ENCODE measurements at regions not wholly inside any gene's neighbourhood (a gene's known extent, or its start where the extent isn't known, plus 50 kb on each side); places are given as distances from the start of the nearest gene placed in this dataset.

GRCh38 chr22:44437216-44438055 lies 60.6 kb downstream of the RTL6 start:
- TF ChIP-seq CTCF (IDR thresholded peaks at IDR 0.05; ENCODE audit: low read depth, low read length) = no peak
- H3K4me3 ChIP-seq (ENCODE audit: low read depth, low read length) = no peak overlapping the region

GRCh38 chr22:44436736-44437135 lies 61.3 kb downstream of the RTL6 start:
- no peak overlapping the region for H3K4me3 ChIP-seq (ENCODE audit: low read depth, low read length)
- TF ChIP-seq CTCF (IDR thresholded peaks at IDR 0.05; ENCODE audit: low read depth, low read length) = no peak

GRCh38 chr22:44431256-44431655 lies 66.8 kb downstream of the RTL6 start:
- no peak overlapping the region for H3K4me3 ChIP-seq (ENCODE audit: low read depth, low read length)

GRCh38 chr22:44430716-44431115 lies 67.3 kb downstream of the RTL6 start:
- no peak for TF ChIP-seq CTCF (IDR thresholded peaks at IDR 0.05; ENCODE audit: low read depth, low read length)

More at GRCh38 chr22:44431256-44431655, 66.8 kb downstream of the RTL6 start:
- TF ChIP-seq CTCF (IDR thresholded peaks at IDR 0.05; ENCODE audit: low read depth, low read length) = no peak

GRCh38 chr22:44429941-44430587 lies 68.0 kb downstream of the RTL6 start:
- no peak for TF ChIP-seq CTCF (IDR thresholded peaks at IDR 0.05; ENCODE audit: low read depth, low read length)
- no peak overlapping the region for H3K4me3 ChIP-seq (ENCODE audit: low read depth, low read length)

More at GRCh38 chr22:44430716-44431115, 67.3 kb downstream of the RTL6 start:
- H3K4me3 ChIP-seq (ENCODE audit: low read depth, low read length) = no peak overlapping the region

GRCh38 chr22:44428941-44429830 lies 68.8 kb downstream of the RTL6 start:
- no peak overlapping the region for H3K4me3 ChIP-seq (ENCODE audit: low read depth, low read length)
- TF ChIP-seq CTCF (IDR thresholded peaks at IDR 0.05; ENCODE audit: low read depth, low read length) = no peak
